H1 (cell line): ENCODE measurements at regions not wholly inside any gene's neighbourhood (a gene's known extent, or its start where the extent isn't known, plus 50 kb on each side); places are given as distances from the start of the nearest gene placed in this dataset.

ENCODE experiments used
- CREB1 ChIP-seq: IDR thresholded peaks from 2 replicates; pipeline ENCODE4 v1.6.1; 2012; ENCODE audit warnings: inconsistent platforms
- EP300 ChIP-seq, 2 experiments: IDR thresholded peaks; 1 replicate in 1 of 2; 2 replicates in 1 of 2; pipeline ENCODE4 v1.6.1; 2011 to 2012; ENCODE audit warnings: low read depth in 2 of 2, low read length in 2 of 2, mild to moderate bottlenecking in 2 of 2, borderline replicate concordance in 1 of 2, inconsistent platforms in 1 of 2, moderate library complexity in 1 of 2
- POLR2A ChIP-seq, 2 experiments: IDR thresholded peaks; 1 replicate in 1 of 2; 2 replicates in 1 of 2; pipeline ENCODE4 v1.6.1; 2011; ENCODE audit warnings: low read depth in 2 of 2, low read length in 2 of 2, mild to moderate bottlenecking in 2 of 2; ENCODE audit errors: control extremely low read depth in 1 of 2
- RAD21 ChIP-seq, 2 experiments: IDR thresholded peaks in 1 of 2; conservative IDR thresholded peaks in 1 of 2; 2 replicates each; pipeline ENCODE4 v1.6.1; 2011; ENCODE audit warnings: low read depth in 2 of 2, low read length in 2 of 2, improper control_type of control experiment in 1 of 2, inconsistent platforms in 1 of 2, mild to moderate bottlenecking in 1 of 2, moderate library complexity in 1 of 2
- TF ChIP-seq, protein P1 (sequence below), 3 experiments: IDR thresholded peaks; 1 replicate in 2 of 3; 2 replicates in 1 of 3; pipeline versions ENCODE4 v1.5.1 to v1.6.1; 2011; ENCODE audit warnings: low read length in 3 of 3, mild to moderate bottlenecking in 3 of 3, inconsistent platforms in 2 of 3, low read depth in 1 of 3, moderate library complexity in 1 of 3; ENCODE audit not compliant: insufficient read depth in 1 of 3; ENCODE audit errors: control extremely low read depth in 1 of 3

DNA sequence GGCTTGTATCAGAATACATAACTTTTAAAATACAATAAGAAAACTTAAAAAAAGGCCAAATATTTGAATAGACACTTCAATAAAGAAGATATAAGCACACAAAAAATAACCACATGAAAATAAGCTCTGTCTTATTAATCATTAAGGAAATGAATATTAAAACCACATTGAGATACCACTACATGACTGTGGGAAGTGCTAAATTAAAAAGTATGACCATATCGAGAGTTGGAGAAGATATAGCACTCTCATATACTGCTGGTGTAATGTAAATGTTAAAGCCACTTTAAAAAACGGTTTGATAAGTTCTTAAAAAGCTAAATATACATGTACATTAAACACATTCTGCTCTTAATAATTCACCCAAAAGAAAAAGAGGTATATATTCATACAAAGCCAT, 104.6 kb upstream of the TRIB2 start:
- TF ChIP-seq, protein P1, sequence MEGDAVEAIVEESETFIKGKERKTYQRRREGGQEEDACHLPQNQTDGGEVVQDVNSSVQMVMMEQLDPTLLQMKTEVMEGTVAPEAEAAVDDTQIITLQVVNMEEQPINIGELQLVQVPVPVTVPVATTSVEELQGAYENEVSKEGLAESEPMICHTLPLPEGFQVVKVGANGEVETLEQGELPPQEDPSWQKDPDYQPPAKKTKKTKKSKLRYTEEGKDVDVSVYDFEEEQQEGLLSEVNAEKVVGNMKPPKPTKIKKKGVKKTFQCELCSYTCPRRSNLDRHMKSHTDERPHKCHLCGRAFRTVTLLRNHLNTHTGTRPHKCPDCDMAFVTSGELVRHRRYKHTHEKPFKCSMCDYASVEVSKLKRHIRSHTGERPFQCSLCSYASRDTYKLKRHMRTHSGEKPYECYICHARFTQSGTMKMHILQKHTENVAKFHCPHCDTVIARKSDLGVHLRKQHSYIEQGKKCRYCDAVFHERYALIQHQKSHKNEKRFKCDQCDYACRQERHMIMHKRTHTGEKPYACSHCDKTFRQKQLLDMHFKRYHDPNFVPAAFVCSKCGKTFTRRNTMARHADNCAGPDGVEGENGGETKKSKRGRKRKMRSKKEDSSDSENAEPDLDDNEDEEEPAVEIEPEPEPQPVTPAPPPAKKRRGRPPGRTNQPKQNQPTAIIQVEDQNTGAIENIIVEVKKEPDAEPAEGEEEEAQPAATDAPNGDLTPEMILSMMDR (IDR thresholded peaks at IDR 0.05; ENCODE audit: control extremely low read depth in 1 of 3, insufficient read depth in 1 of 3, low read depth in 1 of 3, low read length in 3 of 3), result no peak
- no peak for TF ChIP-seq EP300 (IDR thresholded peaks at IDR 0.05; ENCODE audit: borderline replicate concordance in 1 of 2, low read depth in 2 of 2, low read length in 2 of 2)
- no peak for TF ChIP-seq CREB1
- TF ChIP-seq POLR2A (IDR thresholded peaks at IDR 0.05; ENCODE audit: control extremely low read depth in 1 of 2, low read depth in 2 of 2, low read length in 2 of 2), result no peak
- TF ChIP-seq RAD21 (IDR thresholded peaks at IDR 0.05 in 1 of 2, conservative IDR thresholded peaks at IDR 0.05 in 1 of 2; ENCODE audit: low read depth in 2 of 2, low read length in 2 of 2), result no peak
